Stimulated activated naive CD8-positive, alpha-beta T cell treated with anti-CD3 and anti-CD28 coated beads, Interleukin-15, amount 100 ng/mL, for 72 hours (primary cell): ENCODE measurements at regions not wholly inside any gene's neighbourhood (a gene's known extent, or its start where the extent isn't known, plus 50 kb on each side); places are given as distances from the start of the nearest gene placed in this dataset.

Experiments used
- ATAC-seq: fragments of 150-1000 bp; cut with Tn5 transposase; 2 replicates; pipeline ENCODE4 v1.10.0; 2021; ENCODE audit warnings: mild to moderate bottlenecking, moderate library complexity
- DNase-seq, 2 donors: peaks; one replicate each; pipeline ENCODE4 v3.0.0; 2021 to 2022
- H3K27ac Mint-ChIP-seq, 2 donors: one replicate each; pipeline ENCODE4 v1.8.0; 2022; ENCODE audit warnings: mild to moderate bottlenecking in 2 of 2, mixed read lengths in 2 of 2, moderate library complexity in 2 of 2
- H3K27me3 Mint-ChIP-seq: one replicate; pipeline ENCODE4 v1.8.0; 2022; ENCODE audit warnings: mixed read lengths
- H3K4me1 Mint-ChIP-seq: one replicate; pipeline ENCODE4 v1.8.0; 2022; ENCODE audit warnings: mild to moderate bottlenecking, mixed read lengths
- H3K4me3 Mint-ChIP-seq, 2 donors: one replicate each; pipeline ENCODE4 v1.8.0; 2022; ENCODE audit warnings: mild to moderate bottlenecking in 2 of 2, mixed read lengths in 2 of 2, moderate library complexity in 1 of 2
- H3K9me3 Mint-ChIP-seq, 2 donors: one replicate each; pipeline ENCODE4 v1.8.0; 2022; ENCODE audit warnings: mixed read lengths in 2 of 2

GRCh38 chr2:239890206-239890746 is 134.9 kb downstream of the NDUFA10 start:
- DNase-seq (no peak), ATAC-seq (no peak)
- H3K9me3 Mint-ChIP-seq: no peaks in the 10 kb centered on the region
- no peak overlapping the region for H3K27ac Mint-ChIP-seq
- H3K4me1 Mint-ChIP-seq: no peaks in the 10 kb centered on the region
- H3K27me3 Mint-ChIP-seq: peaks cover 17% of the 10 kb centered on the region
- H3K4me3 Mint-ChIP-seq: no peak overlapping the region

- DNase-seq: no peak
- no peaks in the 10 kb centered on the region for H3K4me1 Mint-ChIP-seq
- peaks cover 11% of the 10 kb centered on the region for H3K27me3 Mint-ChIP-seq
- ATAC-seq: no peak
- H3K9me3 Mint-ChIP-seq: peaks cover 4 to 5% of the 10 kb centered on the region in 2 donors
- peak overlapping the region in 1 of 2 donors; percentile 36 for H3K27ac Mint-ChIP-seq
- H3K4me3 Mint-ChIP-seq: no peak overlapping the region
Measured at GRCh38 chr2:239889641-239890121, 135.5 kb downstream of the NDUFA10 start.

- Mint-ChIP-seq H3K27ac (no peak overlapping the region), H3K4me1 (no peaks in the 10 kb centered on the region), H3K4me3 (no peak overlapping the region), H3K27me3 (no peaks in the 10 kb centered on the region), H3K9me3 (peaks cover 10 to 13% of the 10 kb centered on the region in 2 donors)
- DNase-seq (no peak), ATAC-seq (no peak)
Measured at GRCh38 chr2:239887604-239888003, 137.5 kb downstream of the NDUFA10 start.

GRCh38 chr2:239886781-239887180 is 138.4 kb downstream of the NDUFA10 start:
- H3K4me1 Mint-ChIP-seq: no peaks in the 10 kb centered on the region
- no peak for DNase-seq
- peaks cover 7% of the 10 kb centered on the region for H3K27me3 Mint-ChIP-seq

GRCh38 chr2:239884875-239885274 is 140.3 kb downstream of the NDUFA10 start:
- no peak overlapping the region for H3K4me3 Mint-ChIP-seq
- peaks cover 10 to 13% of the 10 kb centered on the region in 2 donors for H3K9me3 Mint-ChIP-seq
- H3K4me1 Mint-ChIP-seq: no peaks in the 10 kb centered on the region
- H3K27me3 Mint-ChIP-seq: peaks cover 19% of the 10 kb centered on the region
- ATAC-seq (no peak), DNase-seq (no peak)
- H3K27ac Mint-ChIP-seq: no peak overlapping the region

More at GRCh38 chr2:239886781-239887180, 138.4 kb downstream of the NDUFA10 start:
- Mint-ChIP-seq H3K4me3 (no peak overlapping the region), H3K9me3 (peaks cover 10 to 13% of the 10 kb centered on the region in 2 donors), H3K27ac (no peak overlapping the region)
- ATAC-seq: no peak

GRCh38 chr2:239884051-239884405 is 141.1 kb downstream of the NDUFA10 start:
- no peak overlapping the region for H3K27ac Mint-ChIP-seq
- no peak for ATAC-seq
- no peaks in the 10 kb centered on the region for H3K4me1 Mint-ChIP-seq
- H3K27me3 Mint-ChIP-seq: peaks cover 19% of the 10 kb centered on the region
- H3K9me3 Mint-ChIP-seq: peaks cover 10 to 13% of the 10 kb centered on the region in 2 donors
- no peak for DNase-seq
- H3K4me3 Mint-ChIP-seq: no peak overlapping the region

GRCh38 chr2:239883326-239884050 is 141.7 kb downstream of the NDUFA10 start:
- Mint-ChIP-seq H3K4me3 (no peak overlapping the region), H3K9me3 (peaks cover 10 to 13% of the 10 kb centered on the region in 2 donors), H3K27me3 (peaks cover 19% of the 10 kb centered on the region), H3K4me1 (no peaks in the 10 kb centered on the region), H3K27ac (no peak overlapping the region)
- DNase-seq: no peak
- ATAC-seq: no peak

- Mint-ChIP-seq H3K9me3 (peaks cover 10 to 13% of the 10 kb centered on the region in 2 donors), H3K4me1 (no peaks in the 10 kb centered on the region)
Measured at GRCh38 chr2:239882781-239883180, 142.4 kb downstream of the NDUFA10 start.

GRCh38 chr2:239882331-239882732 is 142.8 kb downstream of the NDUFA10 start:
- H3K9me3 Mint-ChIP-seq: peaks cover 10 to 13% of the 10 kb centered on the region in 2 donors
- DNase-seq: peak; percentile 39 to 40
- ATAC-seq: peak; percentile 57
- no peak overlapping the region for H3K4me3 Mint-ChIP-seq
- H3K4me1 Mint-ChIP-seq: no peaks in the 10 kb centered on the region
- H3K27ac Mint-ChIP-seq: peak overlapping the region in 1 of 2 donors; percentile 79
- peaks cover 19% of the 10 kb centered on the region for H3K27me3 Mint-ChIP-seq

More at GRCh38 chr2:239882781-239883180, 142.4 kb downstream of the NDUFA10 start:
- peak overlapping the region in 1 of 2 donors; percentile 79 for H3K27ac Mint-ChIP-seq
- ATAC-seq (no peak), DNase-seq (no peak)
- no peak overlapping the region for H3K4me3 Mint-ChIP-seq
- peaks cover 19% of the 10 kb centered on the region for H3K27me3 Mint-ChIP-seq

- Mint-ChIP-seq H3K27ac (no peak overlapping the region), H3K4me3 (no peak overlapping the region), H3K27me3 (peaks cover 20% of the 10 kb centered on the region), H3K4me1 (no peaks in the 10 kb centered on the region), H3K9me3 (peaks cover 10 to 13% of the 10 kb centered on the region in 2 donors)
- ATAC-seq (peak; percentile 23), DNase-seq (no peak)
Measured at GRCh38 chr2:239881561-239882320, 143.4 kb downstream of the NDUFA10 start.

- Mint-ChIP-seq H3K4me3 (no peak overlapping the region), H3K4me1 (no peaks in the 10 kb centered on the region), H3K27me3 (peaks cover 27% of the 10 kb centered on the region), H3K9me3 (peaks cover 10 to 13% of the 10 kb centered on the region in 2 donors), H3K27ac (no peak overlapping the region)
- ATAC-seq (no peak), DNase-seq (no peak)
Measured at GRCh38 chr2:239881031-239881471, 144.1 kb downstream of the NDUFA10 start.

- Mint-ChIP-seq H3K4me3 (no peak overlapping the region), H3K27me3 (peaks cover 27% of the 10 kb centered on the region), H3K4me1 (no peaks in the 10 kb centered on the region), H3K27ac (peak overlapping the region in 1 of 2 donors; percentile 51), H3K9me3 (peaks cover 10 to 13% of the 10 kb centered on the region in 2 donors)
- peak; percentile 23 for ATAC-seq
- DNase-seq: no peak
Measured at GRCh38 chr2:239880396-239880795, 144.7 kb downstream of the NDUFA10 start.

- no peaks in the 10 kb centered on the region for H3K4me1 Mint-ChIP-seq
- ATAC-seq: no peak
- H3K27ac Mint-ChIP-seq: peak overlapping the region in 1 of 2 donors; percentile 25
- H3K27me3 Mint-ChIP-seq: peaks cover 27% of the 10 kb centered on the region
- no peak overlapping the region for H3K4me3 Mint-ChIP-seq
- H3K9me3 Mint-ChIP-seq: peaks cover 5 to 6% of the 10 kb centered on the region in 2 donors
- no peak for DNase-seq
Measured at GRCh38 chr2:239879423-239880084, 145.6 kb downstream of the NDUFA10 start.

GRCh38 chr2:239878686-239879085 is 146.5 kb downstream of the NDUFA10 start:
- peaks cover 27% of the 10 kb centered on the region for H3K27me3 Mint-ChIP-seq
- ATAC-seq (no peak), DNase-seq (no peak)
- peaks cover 5% of the 10 kb centered on the region for H3K4me1 Mint-ChIP-seq
- no peak overlapping the region for H3K27ac Mint-ChIP-seq
- no peaks in the 10 kb centered on the region for H3K9me3 Mint-ChIP-seq
- no peak overlapping the region for H3K4me3 Mint-ChIP-seq

GRCh38 chr2:239876948-239877289 is 148.2 kb downstream of the NDUFA10 start:
- ATAC-seq: no peak
- peaks cover 21% of the 10 kb centered on the region for H3K27me3 Mint-ChIP-seq
- H3K9me3 Mint-ChIP-seq: no peaks in the 10 kb centered on the region
- no peak for DNase-seq
- peaks cover 5% of the 10 kb centered on the region for H3K4me1 Mint-ChIP-seq
- no peak overlapping the region for H3K4me3 Mint-ChIP-seq
- H3K27ac Mint-ChIP-seq: peak overlapping the region in 1 of 2 donors; percentile 2
